H1 (cell line): ENCODE measurements at regions not wholly inside any gene's neighbourhood (a gene's known extent, or its start where the extent isn't known, plus 50 kb on each side); places are given as distances from the start of the nearest gene placed in this dataset.

Experiments used
- ATF3 ChIP-seq: IDR thresholded peaks from 2 replicates; pipeline ENCODE4 v1.6.1; 2011; ENCODE audit warnings: low read depth, mild to moderate bottlenecking, low read length; ENCODE audit not compliant: insufficient read depth
- CBX8 ChIP-seq: fragments of 300-800, 300-1000 bp; sonication (generic); IDR thresholded peaks from 2 replicates; pipeline ENCODE4 v1.7.1; 2016; ENCODE audit warnings: low read depth, low read length, borderline replicate concordance
- POU5F1 ChIP-seq: IDR thresholded peaks from 2 replicates; pipeline ENCODE4 v1.6.1; 2011; ENCODE audit warnings: low read depth, mild to moderate bottlenecking, low read length, moderate library complexity
- SP1 ChIP-seq: IDR thresholded peaks from 2 replicates; pipeline ENCODE4 v1.6.1; 2011; ENCODE audit warnings: low read depth, low read length
- USF2 ChIP-seq: IDR thresholded peaks from 2 replicates; pipeline ENCODE4 v1.6.1; 2011; ENCODE audit warnings: low read length, improper control_type of control experiment

GRCh38 chr5:135191084-135191826 is 157.2 kb upstream of the PITX1 start (continued):
- TF ChIP-seq USF2 (no peak), CBX8 (no peak), SP1 (no peak), POU5F1 (no peak), ATF3 (no peak)
